ENCODE measurements at regions not wholly inside any gene's neighbourhood (a gene's known extent, or its start where the extent isn't known, plus 50 kb on each side); places are given as distances from the start of the nearest gene placed in this dataset.
"Not testable (repeated sequence)": the region's sequence is repeated elsewhere in the genome, so short reads cannot be mapped to it uniquely, and the experiment has no call there.

- no peak for DNase-seq
These were observed 85.6 kb upstream of the XPO1 start for GRCh38 chr2:61623747-61624146.

GRCh38 chr2:61620244-61621159 lies 82.3 kb upstream of the XPO1 start:
- no peak for DNase-seq

DNA sequence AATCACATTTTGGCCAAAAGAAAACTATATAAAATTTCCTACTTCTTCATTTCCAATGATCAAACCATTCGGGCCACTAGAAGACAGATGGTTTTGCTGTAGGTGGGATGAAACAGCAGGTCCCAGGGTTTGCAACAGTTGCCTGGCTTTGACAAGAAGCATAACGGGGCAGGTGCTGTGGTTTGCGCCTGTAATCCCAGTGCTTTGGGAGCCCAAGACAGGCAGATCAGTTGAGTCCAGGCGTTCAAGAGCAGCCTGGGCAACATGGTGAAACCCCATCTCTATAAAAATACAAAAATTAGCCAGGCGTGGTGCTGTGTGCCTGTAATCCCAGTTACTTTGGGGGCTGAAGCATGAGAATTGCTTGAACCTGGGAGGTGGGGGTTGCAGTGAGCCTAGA lies 81.4 kb upstream of the XPO1 start:
- no peak for DNase-seq

DNA sequence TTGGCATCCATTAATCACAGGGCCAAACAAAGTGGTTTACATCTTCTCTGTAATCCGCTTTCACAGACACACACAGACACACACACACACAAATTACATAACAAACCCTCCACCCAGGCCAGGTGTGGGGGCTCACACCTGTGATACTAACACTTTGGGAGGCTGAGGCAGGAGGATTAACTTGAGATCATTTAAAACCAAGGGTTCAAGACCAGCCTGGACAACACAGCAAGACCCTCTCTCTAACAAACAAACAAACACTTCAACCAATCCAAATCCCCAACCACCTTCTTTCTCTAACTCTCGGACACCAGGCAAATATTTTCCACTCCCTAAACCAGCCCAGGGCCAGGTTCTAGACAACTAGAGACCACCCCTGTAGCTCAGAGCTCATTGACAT lies 79.5 kb upstream of the XPO1 start:
- DNase-seq: no peak

DNA sequence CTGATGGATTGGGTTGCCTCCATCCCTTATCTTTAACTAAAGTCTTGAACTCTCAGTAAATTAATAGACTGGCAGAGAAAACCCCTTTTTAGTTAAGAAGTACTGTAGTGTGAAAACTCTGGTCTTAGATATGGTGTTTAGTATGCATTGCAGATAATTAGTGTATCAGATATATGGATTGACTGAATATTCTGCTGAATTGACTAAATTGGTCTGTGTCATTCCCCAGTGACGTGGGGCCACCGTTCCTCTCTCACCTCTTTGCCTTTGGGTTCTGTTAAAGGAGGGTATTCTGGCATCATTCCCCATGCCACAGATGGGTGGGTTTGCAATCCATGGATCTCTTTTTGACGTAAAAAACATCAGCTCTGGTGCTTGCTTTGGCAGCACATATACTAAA lies 67.1 kb upstream of the XPO1 start:
- no peak for DNase-seq

GRCh38 chr2:61604433-61604832 lies 66.3 kb upstream of the XPO1 start:
- no peak for DNase-seq

DNA sequence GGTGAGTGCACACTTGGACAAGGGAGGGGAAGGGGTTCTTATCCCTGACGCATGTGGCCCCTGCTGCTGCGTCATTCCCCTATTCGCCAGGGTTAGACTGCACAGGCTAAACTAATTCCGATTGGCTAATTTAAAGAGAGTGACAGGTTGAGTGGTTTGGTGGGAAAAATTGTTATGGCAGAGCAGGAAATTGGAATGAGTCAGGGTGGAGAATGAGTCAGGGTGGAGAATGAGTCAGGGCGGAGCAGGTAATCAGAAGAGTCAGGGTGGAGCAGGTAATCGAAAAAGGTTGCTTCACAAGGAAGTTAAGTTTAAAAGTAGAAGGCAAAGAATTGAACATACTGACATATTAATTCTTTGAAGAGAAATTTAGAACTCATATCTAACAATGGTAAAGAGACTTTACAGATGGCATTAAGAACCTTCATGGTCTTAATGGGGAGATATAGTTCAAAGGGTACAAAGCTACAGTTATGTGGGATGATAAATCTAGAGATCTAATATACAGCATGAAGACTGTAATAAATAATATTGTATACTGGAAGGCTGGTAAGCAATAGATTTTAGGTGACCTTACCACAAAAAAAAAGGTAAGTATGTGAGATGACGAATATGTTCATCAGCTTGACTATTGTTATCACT lies 60.5 kb upstream of the XPO1 start:
- not testable (repeated sequence) for DNase-seq

- DNase-seq: no peak
These were observed 59.4 kb upstream of the XPO1 start for GRCh38 chr2:61597300-61598289.

GRCh38 chr2:61594201-61594600 lies 56.0 kb upstream of the XPO1 start:
- DNase-seq: not testable (repeated sequence)

DNA sequence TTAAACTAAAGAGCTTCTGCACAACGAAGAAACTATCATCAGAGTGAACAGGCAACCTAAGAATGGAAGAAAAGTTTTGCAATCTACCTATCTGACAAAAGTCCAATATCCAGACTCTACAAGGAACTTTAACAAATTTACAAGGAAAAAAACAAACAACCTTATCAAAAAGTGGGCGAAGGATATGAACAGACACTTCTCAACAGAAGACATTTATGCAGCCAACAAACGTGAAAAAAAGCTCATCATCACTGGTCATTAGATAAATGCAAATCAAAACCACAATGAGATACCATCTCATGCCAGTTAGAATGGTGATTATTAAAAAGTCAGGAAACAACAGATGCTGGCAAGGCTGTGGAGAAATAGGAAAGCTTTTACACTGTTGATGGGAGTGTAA lies 55.5 kb upstream of the XPO1 start:
- DNase-seq: not testable (repeated sequence)

DNA sequence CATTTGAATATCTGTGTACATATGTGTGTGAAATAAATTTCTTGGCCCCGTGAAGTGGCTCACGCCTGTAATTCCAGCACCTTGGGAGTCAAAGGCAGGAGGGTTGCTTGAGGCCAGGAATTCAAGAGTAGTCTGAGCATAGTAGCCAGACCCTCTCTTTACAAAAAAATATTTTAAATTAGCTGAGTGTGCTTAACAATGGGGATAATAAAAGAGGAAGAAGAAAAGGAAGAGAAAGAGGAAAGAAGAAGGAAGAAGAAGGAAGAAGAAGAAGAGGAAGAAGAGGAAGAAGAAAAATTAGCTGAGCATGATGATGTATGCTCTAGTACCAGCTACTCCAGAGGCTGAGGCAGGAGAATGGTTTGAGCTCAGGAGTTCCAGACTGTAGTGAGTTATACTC lies 52.1 kb upstream of the XPO1 start:
- no peak for DNase-seq

GRCh38 chr2:61588566-61588965 lies 50.4 kb upstream of the XPO1 start:
- DNase-seq: no peak

Measured in left kidney (tissue), 1 donor.